OCI-LY7 (cell line): ENCODE measurements at regions not wholly inside any gene's neighbourhood (a gene's known extent, or its start where the extent isn't known, plus 50 kb on each side); places are given as distances from the start of the nearest gene placed in this dataset.

ENCODE experiments used
- BruUV-seq: library from RNA; stranded (reverse); fragments of 400-500 nt; replicated peaks from 2 replicates; lab custom pipeline; 2021; lab: Mats Ljungman, UMichigan
- CTCF ChIA-PET: fragments of 300-600 bp; sonication (Branson Sonifier 250); formaldehyde crosslinking; loops from one replicate; lab custom pipeline; 2022; ENCODE audit warnings: antibody characterized with exemption; ENCODE audit not compliant: unreplicated experiment; lab: Charles Lee
- POLR2A ChIA-PET: fragments of 300-600 bp; sonication (Branson Sonifier 250); formaldehyde crosslinking; loops from one replicate; lab custom pipeline; 2022; ENCODE audit warnings: antibody characterized with exemption; lab: Charles Lee
- DNase-seq: peaks from one replicate; pipeline ENCODE4 v3.0.0-alpha.2; 2015; ENCODE audit warnings: low spot score
- H2AFZ ChIP-seq: fragments of 200-600 bp; sonication (generic), shearing (Covaris generic); 2 replicates; pipeline ENCODE4 v1.6.1; 2014; ENCODE audit warnings: mild to moderate bottlenecking, antibody characterized with exemption, low read length, moderate library complexity
- H3K27ac ChIP-seq: fragments of 200-600 bp; sonication (generic); 2 replicates; pipeline ENCODE4 v1.5.1; 2014; ENCODE audit warnings: mixed run types, low read depth, mild to moderate bottlenecking, moderate library complexity, low read length, inconsistent platforms; ENCODE audit not compliant: poor library complexity, severe bottlenecking
- H3K36me3 ChIP-seq: fragments of 200-600 bp; sonication (generic); 2 replicates; pipeline ENCODE4 v1.6.1; 2014; ENCODE audit warnings: mild to moderate bottlenecking, antibody characterized with exemption, low read length, moderate library complexity, mixed read lengths; ENCODE audit not compliant: insufficient read depth
- H3K4me1 ChIP-seq: fragments of 200-600 bp; sonication (generic); 2 replicates; pipeline ENCODE4 v1.5.1; 2014; ENCODE audit warnings: mild to moderate bottlenecking, low read length; ENCODE audit not compliant: insufficient read depth, poor library complexity, severe bottlenecking
- H3K4me2 ChIP-seq: fragments of 200-600 bp; sonication (generic); 2 replicates; pipeline ENCODE4 v1.6.1; 2014; ENCODE audit warnings: mild to moderate bottlenecking, low read length
- H3K4me3 ChIP-seq: fragments of 200-600 bp; sonication (generic); 2 replicates; pipeline ENCODE4 v1.5.1; 2014; ENCODE audit warnings: mild to moderate bottlenecking, low read depth, low read length; ENCODE audit not compliant: poor library complexity, severe bottlenecking
- H3K79me2 ChIP-seq: fragments of 200-600 bp; sonication (generic); 2 replicates; pipeline ENCODE4 v1.6.1; 2016; ENCODE audit warnings: low read depth, mild to moderate bottlenecking, low read length, moderate library complexity, mixed read lengths; ENCODE audit not compliant: insufficient read depth
- H3K9me2 ChIP-seq: fragments of 200-600 bp; sonication (generic); 2 replicates; pipeline ENCODE4 v1.6.1; 2016; ENCODE audit warnings: mild to moderate bottlenecking, low read length, mixed read lengths; ENCODE audit not compliant: insufficient read depth
- H3K9me3 ChIP-seq: fragments of 200-600 bp; sonication (generic); 2 replicates; pipeline ENCODE4 v1.6.1; 2014; ENCODE audit warnings: mild to moderate bottlenecking, mixed run types, low read length, mixed read lengths
- H4K20me1 ChIP-seq: fragments of 200-600 bp; sonication (generic); 2 replicates; pipeline ENCODE4 v1.6.1; 2014; ENCODE audit warnings: mild to moderate bottlenecking, antibody characterized with exemption, low read length, moderate library complexity, mixed read lengths; ENCODE audit not compliant: insufficient read depth
- CTCF ChIP-seq: fragments of 200-600 bp; sonication (generic); conservative IDR thresholded peaks from 2 replicates; pipeline ENCODE4 v1.5.1; 2014; ENCODE audit warnings: mild to moderate bottlenecking, antibody characterized with exemption, low read length, moderate library complexity, mixed read lengths
- EZH2phosphoT487 ChIP-seq: fragments of 200-600 bp; sonication (generic); IDR thresholded peaks from 2 replicates; pipeline ENCODE4 v1.6.1; 2018; ENCODE audit warnings: low read depth, borderline replicate concordance, mild to moderate bottlenecking, mixed run types, antibody characterized with exemption, low read length, moderate library complexity, mixed read lengths
- intact Hi-C: fragments of 100-400 bp; cut with micrococcal nuclease; formaldehyde crosslinking; loops from one replicate; pipeline ENCODE4 v1.10.0; 2022; ENCODE audit not compliant: unreplicated experiment

GRCh38 chr17:37834168-37834567, 89.3 kb upstream of the HNF1B start:
- Histone ChIP-seq H3K4me3 (no peak overlapping the region), H3K27ac (no peak overlapping the region), H3K79me2 (no peaks in the 10 kb centered on the region), H3K9me2 (no peaks in the 10 kb centered on the region), H3K9me3 (no peaks in the 10 kb centered on the region), H3K4me2 (no peak overlapping the region), H2AFZ (no peak overlapping the region), H3K4me1 (peaks cover 21% of the 10 kb centered on the region), H4K20me1 (no peaks in the 10 kb centered on the region), H3K36me3 (no peaks in the 10 kb centered on the region)
- TF ChIP-seq CTCF = no peak
- TF ChIP-seq EZH2phosphoT487 = no peak
- no TSS peak for BruUV-seq
- DNase-seq = no peak
- ChIA-PET CTCF (no interaction called here), POLR2A (no interaction called here)
- intact Hi-C loops = no loop called here

- DNase-seq = no peak
- CTCF ChIA-PET = no interaction called here
- no peaks in the 10 kb centered on the region for H4K20me1 ChIP-seq
Observed at GRCh38 chr17:37833237-37833859, 88.5 kb upstream of the HNF1B start.

More at GRCh38 chr17:37833237-37833859, 88.5 kb upstream of the HNF1B start:
- Histone ChIP-seq H3K79me2 (no peaks in the 10 kb centered on the region), H3K9me2 (no peaks in the 10 kb centered on the region), H3K4me1 (peaks cover 30% of the 10 kb centered on the region), H3K9me3 (no peaks in the 10 kb centered on the region), H3K36me3 (no peaks in the 10 kb centered on the region), H3K27ac (no peak overlapping the region), H3K4me2 (no peak overlapping the region), H3K4me3 (no peak overlapping the region), H2AFZ (no peak overlapping the region)
- intact Hi-C loops = no loop called here
- no TSS peak for BruUV-seq
- TF ChIP-seq EZH2phosphoT487 (no peak), CTCF (no peak)
- POLR2A ChIA-PET = no interaction called here
